ENCODE measurements at regions not wholly inside any gene's neighbourhood (a gene's known extent, or its start where the extent isn't known, plus 50 kb on each side); places are given as distances from the start of the nearest gene placed in this dataset.

GRCh38 chr6:40227735-40228134, 293.5 kb upstream of the MOCS1 start:
- no peak for DNase-seq (ENCODE audit: low read depth)
- no peak overlapping the region for H3K4me3 ChIP-seq (ENCODE audit: low read depth, low read length)
- TF ChIP-seq POLR2A (IDR thresholded peaks at IDR 0.05; ENCODE audit: extremely low read depth, insufficient read length): no peak
- no peak for TF ChIP-seq MYC (IDR thresholded peaks at IDR 0.05; ENCODE audit: low read depth, low read length)
- no peak for TF ChIP-seq CTCF (IDR thresholded peaks at IDR 0.05; ENCODE audit: low read depth, low read length)
- TF ChIP-seq MAX (IDR thresholded peaks at IDR 0.05; ENCODE audit: low read depth, low read length): no peak

GRCh38 chr6:40222354-40222753, 288.1 kb upstream of the MOCS1 start:
- H3K4me3 ChIP-seq (ENCODE audit: low read depth, low read length): no peak overlapping the region
- no peak for TF ChIP-seq MYC (IDR thresholded peaks at IDR 0.05; ENCODE audit: low read depth, low read length)
- TF ChIP-seq CTCF (IDR thresholded peaks at IDR 0.05; ENCODE audit: low read depth, low read length): no peak
- no peak for TF ChIP-seq MAX (IDR thresholded peaks at IDR 0.05; ENCODE audit: low read depth, low read length)
- TF ChIP-seq POLR2A (IDR thresholded peaks at IDR 0.05; ENCODE audit: extremely low read depth, insufficient read length): no peak
- no peak for DNase-seq (ENCODE audit: low read depth)

- no peak overlapping the region for H3K4me3 ChIP-seq (ENCODE audit: low read depth, low read length)
- no peak for TF ChIP-seq CTCF (IDR thresholded peaks at IDR 0.05; ENCODE audit: low read depth, low read length)
- no peak for TF ChIP-seq MAX (IDR thresholded peaks at IDR 0.05; ENCODE audit: low read depth, low read length)
- TF ChIP-seq MYC (IDR thresholded peaks at IDR 0.05; ENCODE audit: low read depth, low read length): no peak
- no peak for DNase-seq (ENCODE audit: low read depth)
These were observed 285.5 kb upstream of the MOCS1 start for GRCh38 chr6:40219799-40220198.

GRCh38 chr6:40210628-40211056, 276.4 kb upstream of the MOCS1 start:
- H3K4me3 ChIP-seq (ENCODE audit: low read depth, low read length): no peak overlapping the region
- no peak for TF ChIP-seq POLR2A (IDR thresholded peaks at IDR 0.05; ENCODE audit: extremely low read depth, insufficient read length)
- TF ChIP-seq MAX (IDR thresholded peaks at IDR 0.05; ENCODE audit: low read depth, low read length): no peak
- no peak for TF ChIP-seq MYC (IDR thresholded peaks at IDR 0.05; ENCODE audit: low read depth, low read length)
- no peak for TF ChIP-seq CTCF (IDR thresholded peaks at IDR 0.05; ENCODE audit: low read depth, low read length)
- DNase-seq (ENCODE audit: low read depth): no peak

GRCh38 chr6:40205801-40206200, 271.5 kb upstream of the MOCS1 start:
- TF ChIP-seq MAX (IDR thresholded peaks at IDR 0.05; ENCODE audit: low read depth, low read length): no peak
- TF ChIP-seq POLR2A (IDR thresholded peaks at IDR 0.05; ENCODE audit: extremely low read depth, insufficient read length): no peak
- TF ChIP-seq MYC (IDR thresholded peaks at IDR 0.05; ENCODE audit: low read depth, low read length): no peak
- TF ChIP-seq CTCF (IDR thresholded peaks at IDR 0.05; ENCODE audit: low read depth, low read length): no peak
- DNase-seq (ENCODE audit: low read depth): no peak
- H3K4me3 ChIP-seq (ENCODE audit: low read depth, low read length): no peak overlapping the region

- TF ChIP-seq POLR2A (IDR thresholded peaks at IDR 0.05; ENCODE audit: extremely low read depth, insufficient read length) (no peak), CTCF (IDR thresholded peaks at IDR 0.05; ENCODE audit: low read depth, low read length) (no peak), MAX (IDR thresholded peaks at IDR 0.05; ENCODE audit: low read depth, low read length) (no peak), MYC (IDR thresholded peaks at IDR 0.05; ENCODE audit: low read depth, low read length) (no peak)
- no peak for DNase-seq (ENCODE audit: low read depth)
- no peak overlapping the region for H3K4me3 ChIP-seq (ENCODE audit: low read depth, low read length)
These were observed 270.7 kb upstream of the MOCS1 start for GRCh38 chr6:40205004-40205403.

All from NB4 (cell line).